Activated CD4-positive, alpha-beta memory T cell treated with anti-CD3 and anti-CD28 coated beads, Interleukin-2, amount 10 ng/mL, durations not matched to agents 7 days and 5 days (primary cell): ENCODE measurements at regions not wholly inside any gene's neighbourhood (a gene's known extent, or its start where the extent isn't known, plus 50 kb on each side); places are given as distances from the start of the nearest gene placed in this dataset.

Experiments used
- CTCF ChIA-PET: fragments of 350-600 bp; sonication (Branson Sonifier 250); formaldehyde crosslinking; loops from one replicate; lab custom pipeline; 2021; ENCODE audit warnings: antibody characterized with exemption, inconsistent platforms; lab: Charles Lee
- POLR2A ChIA-PET: fragments of 350-600 bp; sonication (Branson Sonifier 250); formaldehyde crosslinking; loops from one replicate; lab custom pipeline; 2021; ENCODE audit warnings: antibody characterized with exemption; lab: Charles Lee
- DNase-seq: peaks from one replicate; pipeline ENCODE4 v3.0.0-alpha.2; 2020
- H3K27ac Mint-ChIP-seq: one replicate; pipeline ENCODE4 v1.8.0; 2021; ENCODE audit warnings: mild to moderate bottlenecking, mixed read lengths
- H3K27me3 Mint-ChIP-seq: one replicate; pipeline ENCODE4 v1.8.0; 2021; ENCODE audit warnings: mixed read lengths
- H3K36me3 Mint-ChIP-seq: one replicate; pipeline ENCODE4 v1.8.0; 2021; ENCODE audit warnings: low read depth, mixed read lengths
- H3K4me1 Mint-ChIP-seq: one replicate; pipeline ENCODE4 v1.8.0; 2021; ENCODE audit warnings: mixed read lengths
- H3K4me3 Mint-ChIP-seq: one replicate; pipeline ENCODE4 v1.8.0; 2021; ENCODE audit warnings: mild to moderate bottlenecking, mixed read lengths
- H3K9me3 Mint-ChIP-seq: one replicate; pipeline ENCODE4 v1.8.0; 2021; ENCODE audit warnings: mixed read lengths

DNA sequence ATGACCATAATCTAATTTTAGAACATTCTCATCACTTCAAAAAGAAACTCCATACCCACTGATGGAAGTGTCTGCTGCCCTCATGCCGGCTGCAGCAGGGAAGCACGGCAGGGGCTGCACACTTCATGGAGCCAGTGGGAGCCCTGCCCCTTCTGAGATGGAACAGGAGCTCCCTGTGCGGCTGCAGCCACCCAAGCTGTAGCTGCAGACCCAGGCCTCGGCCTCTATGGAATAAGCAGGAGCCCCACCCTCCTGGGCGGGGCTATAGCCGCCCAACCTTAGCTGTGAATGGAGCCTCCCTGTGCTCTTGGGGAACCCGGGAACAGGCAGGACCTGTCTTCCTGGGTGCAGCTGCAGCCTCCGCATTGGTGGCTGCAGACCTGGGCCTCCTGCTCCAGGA lies 128.5 kb downstream of the NUDT12 start:
- CTCF ChIA-PET, result interaction anchor here (0.6 kb wide), 1 partner anchor 992 kb away, joined by 3 read pairs; no protein-coding TSS in a partner anchor
- H3K4me3 Mint-ChIP-seq, result no peak overlapping the region
- POLR2A ChIA-PET, result no interaction called here
- no peak for DNase-seq
- no peaks in the 10 kb centered on the region for H3K9me3 Mint-ChIP-seq
- no peak overlapping the region for H3K27ac Mint-ChIP-seq
- peaks cover 4% of the 10 kb centered on the region for H3K27me3 Mint-ChIP-seq
- H3K36me3 Mint-ChIP-seq, result no peaks in the 10 kb centered on the region
- no peaks in the 10 kb centered on the region for H3K4me1 Mint-ChIP-seq

DNA sequence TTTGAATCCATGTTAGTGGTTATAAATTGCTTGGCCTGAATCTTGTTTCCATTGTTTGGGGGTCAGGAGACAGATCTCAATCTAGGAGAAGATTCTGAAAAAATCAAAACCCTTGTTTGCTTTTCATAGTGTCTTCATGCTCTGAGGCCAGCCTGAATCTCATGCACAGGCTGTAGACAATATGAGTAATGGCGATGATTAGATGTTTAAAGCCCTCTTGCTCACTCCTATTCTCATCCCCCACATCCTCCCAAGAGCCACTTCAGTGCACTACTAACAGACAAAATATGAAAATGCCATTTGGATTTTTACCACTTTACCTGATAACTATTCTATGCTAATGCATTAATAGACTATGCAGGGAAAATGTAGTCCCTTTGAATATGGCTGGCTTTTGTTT lies 129.4 kb downstream of the NUDT12 start:
- Mint-ChIP-seq H3K4me1 (no peaks in the 10 kb centered on the region), H3K36me3 (no peaks in the 10 kb centered on the region), H3K4me3 (no peak overlapping the region), H3K9me3 (no peaks in the 10 kb centered on the region), H3K27me3 (peaks cover 4% of the 10 kb centered on the region), H3K27ac (no peak overlapping the region)
- ChIA-PET CTCF (no interaction called here), POLR2A (no interaction called here)
- DNase-seq, result no peak

DNA sequence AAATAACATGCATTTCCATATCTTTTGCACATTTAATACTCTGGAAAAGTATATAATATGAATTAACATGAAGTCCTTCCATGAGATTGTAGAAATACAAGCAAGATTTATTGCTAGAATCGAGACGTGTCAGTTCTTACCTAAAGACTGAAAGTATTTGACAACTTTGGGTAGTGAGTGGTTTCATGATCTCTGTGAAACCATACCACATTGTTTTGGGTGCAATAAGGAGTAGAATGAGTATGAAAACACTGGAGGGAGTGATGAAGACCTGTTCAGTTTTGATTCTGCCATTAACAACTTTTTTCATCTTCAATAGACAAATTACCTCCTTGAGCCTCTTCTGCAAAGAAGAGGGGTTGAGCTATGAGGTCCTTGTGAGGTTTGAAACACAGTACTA lies 133.7 kb downstream of the NUDT12 start:
- no peak for DNase-seq
- Mint-ChIP-seq H3K36me3 (no peaks in the 10 kb centered on the region), H3K4me1 (no peaks in the 10 kb centered on the region), H3K27me3 (peaks cover 9% of the 10 kb centered on the region), H3K27ac (no peak overlapping the region), H3K9me3 (no peaks in the 10 kb centered on the region), H3K4me3 (no peak overlapping the region)
- POLR2A ChIA-PET, result no interaction called here
- CTCF ChIA-PET, result no interaction called here

DNA sequence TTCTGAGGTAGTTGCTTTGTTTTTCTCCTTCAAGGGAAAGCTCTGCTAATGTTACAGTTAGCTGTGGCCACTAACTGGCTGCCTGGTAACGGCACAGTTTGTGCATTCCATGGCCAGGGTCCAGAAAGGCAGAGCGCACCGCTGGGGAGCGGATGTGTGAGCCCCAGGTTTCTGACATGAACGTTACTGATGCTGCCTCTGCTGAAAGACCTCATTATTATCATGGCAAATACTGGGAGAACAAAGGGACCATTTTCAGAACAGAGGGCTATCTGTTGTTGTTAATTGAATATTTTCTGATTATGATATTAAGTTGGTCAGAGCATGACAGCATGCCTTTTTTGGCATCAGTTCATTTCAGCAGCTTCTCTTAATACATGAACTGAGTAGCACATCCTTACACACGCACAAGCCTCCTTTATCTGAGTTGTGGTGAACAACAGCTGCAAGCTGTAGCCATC lies 134.1 kb downstream of the NUDT12 start:
- ChIA-PET POLR2A (no interaction called here), CTCF (no interaction called here)
- peaks cover 10% of the 10 kb centered on the region for H3K27me3 Mint-ChIP-seq
- no peaks in the 10 kb centered on the region for H3K4me1 Mint-ChIP-seq
- H3K9me3 Mint-ChIP-seq, result no peaks in the 10 kb centered on the region
- no peak for DNase-seq
- H3K27ac Mint-ChIP-seq, result no peak overlapping the region
- no peak overlapping the region for H3K4me3 Mint-ChIP-seq
- H3K36me3 Mint-ChIP-seq, result no peaks in the 10 kb centered on the region

DNA sequence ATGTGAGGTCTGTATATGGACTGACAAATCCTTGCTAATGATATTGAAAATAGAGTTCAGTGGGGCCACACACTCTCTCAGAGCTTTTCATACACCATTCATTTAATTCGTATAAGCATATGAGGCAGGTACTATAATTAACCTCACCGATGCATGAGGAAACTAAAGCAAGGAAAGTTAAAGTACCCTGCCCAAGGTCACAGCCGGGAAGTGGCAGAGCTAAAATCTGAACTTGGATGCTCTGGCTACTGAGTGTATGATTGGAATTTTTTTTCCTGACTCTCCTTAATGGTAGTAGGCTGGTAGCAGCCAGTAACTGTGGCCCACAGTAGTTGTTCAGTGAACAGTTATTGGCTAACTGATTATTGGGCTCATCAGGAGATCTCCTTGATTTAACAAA lies 135.3 kb downstream of the NUDT12 start:
- CTCF ChIA-PET, result no interaction called here
- Mint-ChIP-seq H3K36me3 (no peaks in the 10 kb centered on the region), H3K27me3 (peaks cover 13% of the 10 kb centered on the region), H3K4me1 (no peaks in the 10 kb centered on the region), H3K27ac (no peak overlapping the region), H3K4me3 (no peak overlapping the region), H3K9me3 (no peaks in the 10 kb centered on the region)
- DNase-seq, result no peak
- POLR2A ChIA-PET, result no interaction called here

DNA sequence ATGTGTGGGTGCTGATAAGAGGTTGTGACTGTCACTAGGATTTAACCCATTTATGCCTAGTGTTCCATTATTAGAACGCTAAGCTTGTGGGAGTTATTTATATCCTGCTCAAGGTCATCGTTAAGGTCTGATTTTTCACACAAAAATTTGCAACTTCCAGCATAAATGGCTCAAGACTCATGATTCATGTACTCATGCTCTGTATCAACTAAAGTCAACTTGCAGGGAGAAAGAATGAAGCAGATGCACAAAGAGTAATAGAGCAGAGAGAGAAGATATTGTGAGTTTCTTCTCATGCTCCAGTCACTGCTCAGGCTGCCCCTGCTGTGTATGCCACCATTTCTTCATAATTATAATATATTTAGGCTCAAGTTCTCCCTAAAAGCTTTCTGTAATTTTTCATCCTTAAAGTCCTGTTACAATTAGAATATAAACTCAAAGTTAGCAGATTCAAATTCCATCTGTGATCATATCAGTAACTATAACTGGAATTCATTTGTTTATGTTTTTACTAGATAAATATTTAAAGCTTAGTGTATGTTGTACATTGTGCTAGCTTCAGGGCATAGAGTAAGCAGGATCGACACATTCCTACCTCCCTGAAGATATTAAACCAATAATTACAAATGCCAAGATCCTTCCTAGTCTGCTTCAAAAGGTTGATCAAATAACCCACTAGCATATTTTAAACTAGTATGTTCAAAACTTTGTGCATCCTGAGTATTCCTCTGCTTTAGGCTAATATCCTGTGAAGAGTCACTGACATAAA lies 136.7 kb downstream of the NUDT12 start:
- ChIA-PET POLR2A (no interaction called here), CTCF (no interaction called here)
- H3K27ac Mint-ChIP-seq, result no peak overlapping the region
- DNase-seq, result no peak
- H3K4me3 Mint-ChIP-seq, result no peak overlapping the region
- no peaks in the 10 kb centered on the region for H3K36me3 Mint-ChIP-seq
- no peaks in the 10 kb centered on the region for H3K9me3 Mint-ChIP-seq
- H3K4me1 Mint-ChIP-seq, result no peaks in the 10 kb centered on the region
- H3K27me3 Mint-ChIP-seq, result peaks cover 11% of the 10 kb centered on the region

DNA sequence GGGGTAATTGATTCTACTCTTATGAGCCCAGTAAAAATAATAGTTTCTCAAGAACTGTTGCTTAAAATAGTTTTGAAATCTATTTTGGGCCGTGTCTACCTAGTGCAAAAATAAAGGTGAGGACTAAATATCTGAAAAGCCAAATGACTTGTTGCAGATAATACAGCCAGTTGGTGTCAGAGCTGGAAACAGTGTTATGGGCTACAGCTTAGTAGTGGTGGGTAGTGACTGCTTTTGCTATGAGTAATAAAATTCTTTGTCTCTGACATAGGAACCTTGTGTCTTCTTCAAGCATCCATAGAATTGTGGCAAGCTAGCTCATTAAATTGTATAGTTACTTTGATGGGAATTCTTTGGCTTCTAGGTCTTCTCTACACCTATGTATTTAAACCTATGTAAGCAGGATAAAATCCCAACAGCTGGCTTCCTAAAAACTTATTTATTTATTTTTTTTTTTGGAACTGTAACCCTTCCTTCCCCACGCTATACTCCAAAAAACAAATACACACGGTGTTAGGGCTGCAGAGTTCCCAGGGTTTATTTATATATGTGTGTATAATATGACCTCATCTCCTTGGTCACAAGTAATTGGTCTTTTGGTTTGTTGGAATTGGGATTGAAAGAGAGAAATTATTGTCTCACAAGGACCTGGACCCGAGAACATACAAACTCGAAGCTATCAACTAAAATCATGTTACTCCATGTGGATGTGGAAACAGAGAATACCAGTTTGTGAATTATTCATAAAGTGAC lies 138.0 kb downstream of the NUDT12 start:
- Mint-ChIP-seq H3K4me3 (no peak overlapping the region), H3K27me3 (peaks cover 15% of the 10 kb centered on the region), H3K36me3 (no peaks in the 10 kb centered on the region), H3K9me3 (no peaks in the 10 kb centered on the region), H3K4me1 (no peaks in the 10 kb centered on the region), H3K27ac (no peak overlapping the region)
- ChIA-PET CTCF (interaction anchor here (0.8 kb wide), 1 partner anchor 20 kb away, joined by 3 read pairs; no protein-coding TSS in a partner anchor), POLR2A (no interaction called here)
- no peak for DNase-seq

DNA sequence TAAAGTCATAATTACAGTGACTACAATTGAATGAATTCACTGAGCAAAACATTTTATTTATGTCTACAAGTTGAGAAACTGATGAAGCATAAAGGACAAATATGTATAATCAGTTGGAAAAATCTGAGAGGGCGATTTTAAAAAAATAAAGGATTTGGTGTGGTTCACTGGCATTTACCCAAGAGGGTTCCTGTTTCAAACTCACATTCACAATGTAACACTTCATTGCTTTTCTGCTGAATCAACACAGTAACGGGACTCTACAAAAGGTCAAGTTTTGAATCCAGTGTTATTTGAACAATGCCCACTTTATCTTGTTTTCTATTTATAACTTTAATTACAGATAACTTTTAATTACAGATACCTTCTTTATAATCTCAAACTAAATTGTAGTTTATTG lies 138.6 kb downstream of the NUDT12 start:
- no peaks in the 10 kb centered on the region for H3K4me1 Mint-ChIP-seq
- ChIA-PET CTCF (interaction anchor here (0.8 kb wide), 1 partner anchor 19 kb away, joined by 3 read pairs; no protein-coding TSS in a partner anchor), POLR2A (no interaction called here)
- H3K27ac Mint-ChIP-seq, result no peak overlapping the region
- H3K27me3 Mint-ChIP-seq, result peaks cover 15% of the 10 kb centered on the region
- H3K4me3 Mint-ChIP-seq, result no peak overlapping the region
- no peak for DNase-seq
- H3K9me3 Mint-ChIP-seq, result no peaks in the 10 kb centered on the region
- no peaks in the 10 kb centered on the region for H3K36me3 Mint-ChIP-seq

DNA sequence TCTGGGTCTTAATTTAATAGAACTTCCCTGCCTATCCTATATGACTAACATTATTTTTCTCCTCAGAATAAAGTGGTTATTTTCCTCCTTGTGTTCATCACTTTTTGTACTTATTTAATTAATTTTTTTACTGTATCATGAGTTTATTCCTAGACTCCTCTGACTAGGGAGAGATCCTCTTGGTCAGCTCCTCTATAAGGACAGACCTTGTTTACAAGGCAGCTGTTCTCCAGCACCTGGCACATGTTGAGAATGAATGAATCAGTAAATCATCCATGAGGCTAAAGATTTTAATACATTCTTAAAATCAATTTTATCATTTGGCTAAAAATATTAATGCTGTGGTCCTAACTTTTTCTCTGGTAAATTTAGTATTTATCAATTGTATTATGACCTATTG lies 139.8 kb downstream of the NUDT12 start:
- no peaks in the 10 kb centered on the region for H3K9me3 Mint-ChIP-seq
- DNase-seq, result no peak
- ChIA-PET POLR2A (no interaction called here), CTCF (no interaction called here)
- H3K4me3 Mint-ChIP-seq, result no peak overlapping the region
- H3K27me3 Mint-ChIP-seq, result peaks cover 23% of the 10 kb centered on the region
- H3K4me1 Mint-ChIP-seq, result no peaks in the 10 kb centered on the region
- no peak overlapping the region for H3K27ac Mint-ChIP-seq
- no peaks in the 10 kb centered on the region for H3K36me3 Mint-ChIP-seq

DNA sequence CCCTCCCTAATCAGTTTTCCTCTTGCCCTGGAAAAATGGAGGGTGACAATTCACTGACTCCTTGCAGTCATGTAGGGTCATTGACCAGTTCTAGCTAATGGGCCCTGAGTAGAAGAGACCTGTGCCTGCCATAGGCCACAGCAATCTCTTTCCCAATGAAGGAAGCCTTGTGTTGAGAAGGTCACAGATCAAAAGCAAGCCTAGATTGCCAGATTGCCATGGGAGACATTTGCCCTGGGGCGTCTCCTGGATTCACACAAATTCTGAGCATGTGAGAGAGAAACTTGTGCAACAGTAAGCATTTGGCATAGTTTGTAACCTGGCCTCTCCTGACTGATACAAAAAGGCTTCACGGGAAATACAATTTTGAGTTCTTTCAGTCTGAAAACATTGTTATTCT lies 148.0 kb downstream of the NUDT12 start:
- Mint-ChIP-seq H3K4me1 (no peaks in the 10 kb centered on the region), H3K4me3 (no peak overlapping the region), H3K27ac (no peak overlapping the region), H3K9me3 (no peaks in the 10 kb centered on the region), H3K27me3 (peaks cover 25% of the 10 kb centered on the region), H3K36me3 (no peaks in the 10 kb centered on the region)
- no peak for DNase-seq
- ChIA-PET CTCF (no interaction called here), POLR2A (no interaction called here)

DNA sequence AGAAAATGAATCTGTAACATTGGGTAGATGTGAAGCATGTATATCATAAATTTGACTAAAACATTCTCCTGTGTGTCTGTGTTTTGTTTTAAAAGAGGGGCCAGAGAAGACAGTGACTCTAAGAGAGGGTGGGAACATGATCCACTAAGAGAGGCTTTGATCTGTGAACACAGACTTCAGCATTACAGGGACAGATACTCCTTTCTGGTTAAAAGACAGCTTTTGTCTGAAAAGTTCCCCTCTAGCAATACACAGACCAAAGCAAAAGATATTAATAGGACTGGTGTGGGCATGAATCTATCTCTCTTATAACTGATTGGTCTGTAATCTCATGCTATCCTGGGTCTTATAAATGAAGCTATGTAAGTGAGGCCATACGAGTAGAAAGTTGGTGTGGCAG lies 150.9 kb downstream of the NUDT12 start:
- Mint-ChIP-seq H3K27me3 (peaks cover 18% of the 10 kb centered on the region), H3K4me1 (no peaks in the 10 kb centered on the region), H3K36me3 (no peaks in the 10 kb centered on the region), H3K4me3 (no peak overlapping the region), H3K27ac (no peak overlapping the region), H3K9me3 (no peaks in the 10 kb centered on the region)
- ChIA-PET POLR2A (no interaction called here), CTCF (no interaction called here)
- DNase-seq, result no peak

DNA sequence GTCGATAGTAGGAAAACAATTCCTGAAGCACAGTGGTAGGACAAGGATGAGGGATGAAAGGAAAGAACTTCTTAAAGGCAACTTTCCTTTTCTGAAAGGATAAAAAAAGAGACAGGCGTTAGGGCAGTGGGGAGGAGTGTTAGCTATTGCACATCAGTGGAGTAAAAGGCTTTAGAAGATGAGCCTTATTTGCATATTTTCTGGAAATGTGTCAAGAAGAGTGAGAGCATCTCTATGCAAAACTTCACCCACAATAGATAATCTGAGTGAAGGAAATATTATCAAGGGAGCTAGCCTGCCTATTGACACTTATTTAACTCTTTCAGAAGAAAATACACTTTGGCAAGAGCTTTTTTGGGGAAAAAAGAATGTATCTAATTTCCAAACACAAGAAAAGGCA lies 151.6 kb downstream of the MACIR start:
- POLR2A ChIA-PET, result no interaction called here
- Mint-ChIP-seq H3K4me1 (no peaks in the 10 kb centered on the region), H3K27me3 (peaks cover 14% of the 10 kb centered on the region), H3K4me3 (no peak overlapping the region), H3K27ac (no peak overlapping the region), H3K36me3 (no peaks in the 10 kb centered on the region), H3K9me3 (no peaks in the 10 kb centered on the region)
- CTCF ChIA-PET, result no interaction called here
- DNase-seq, result no peak

DNA sequence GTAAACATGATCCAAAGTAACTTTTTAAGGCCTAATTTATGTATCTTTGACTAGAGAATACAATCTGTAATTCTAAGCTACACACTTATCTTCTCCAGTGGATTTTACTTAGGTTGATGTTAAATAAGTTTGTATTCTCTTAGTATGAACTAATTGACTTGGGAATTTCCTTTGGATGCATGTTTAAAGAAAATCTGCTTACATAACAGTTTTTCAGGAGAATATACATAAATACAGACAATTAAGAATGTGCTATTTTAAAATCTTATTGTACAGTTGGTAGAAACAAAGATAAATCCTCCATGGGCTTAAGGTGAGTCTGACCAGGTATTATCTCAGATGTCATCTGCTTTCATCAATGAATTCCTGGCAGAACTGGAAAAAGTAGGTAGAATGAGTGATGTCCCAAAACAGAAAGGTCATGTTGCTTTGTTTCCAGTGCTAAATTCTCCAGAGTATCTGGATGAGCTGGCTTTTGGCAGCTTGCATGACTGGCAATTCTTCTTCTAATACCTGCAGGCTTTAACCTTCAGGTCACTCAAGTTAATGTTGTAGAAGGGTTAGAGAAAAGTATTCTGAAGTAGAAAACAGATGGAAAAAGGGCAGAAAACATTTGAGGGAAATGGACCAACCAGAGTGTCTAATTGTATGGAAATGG lies 150.6 kb downstream of the MACIR start:
- Mint-ChIP-seq H3K4me1 (no peaks in the 10 kb centered on the region), H3K4me3 (no peak overlapping the region), H3K9me3 (no peaks in the 10 kb centered on the region), H3K27ac (no peak overlapping the region), H3K36me3 (no peaks in the 10 kb centered on the region), H3K27me3 (peaks cover 14% of the 10 kb centered on the region)
- POLR2A ChIA-PET, result no interaction called here
- DNase-seq, result no peak
- CTCF ChIA-PET, result no interaction called here
